H1 (cell line): ENCODE measurements at regions not wholly inside any gene's neighbourhood (a gene's known extent, or its start where the extent isn't known, plus 50 kb on each side); places are given as distances from the start of the nearest gene placed in this dataset.
A peak's percentile ranks its signal among the peaks of the same experiment; 100 is the strongest.

Experiments used
- CTCF ChIA-PET: fragments of 300-600 bp; sonication (Branson Sonifier 250); formaldehyde crosslinking; loops from one replicate; lab custom pipeline; 2021; ENCODE audit not compliant: partially characterized antibody; lab: Charles Lee
- POLR2A ChIA-PET: fragments of 300-600 bp; sonication (Branson Sonifier 250); formaldehyde crosslinking; loops from one replicate; lab custom pipeline; 2021; ENCODE audit warnings: inconsistent platforms; ENCODE audit not compliant: partially characterized antibody; lab: Charles Lee
- DNase-seq, 2 experiments: peaks; one replicate each; pipeline versions ENCODE4 v3.0.0 to v3.0.0-alpha.2; 2010 to 2022; ENCODE audit warnings: low spot score in 2 of 2, low read depth in 1 of 2, mixed read lengths in 1 of 2
- FAIRE-seq: peaks from 2 replicates; lab custom pipeline; 2011; peaks lifted over from hg19 to GRCh38; lab: Jason Lieb, UNC
- H2AFZ ChIP-seq: 2 replicates; pipeline ENCODE4 v1.8.1; 2012; ENCODE audit warnings: low read length, inconsistent platforms
- H2AK5ac ChIP-seq: 2 replicates; pipeline ENCODE4 v1.6.1; 2013; ENCODE audit warnings: low read depth, low read length
- H2BK120ac ChIP-seq: replicated peaks from 2 replicates; pipeline ENCODE3; 2013; ENCODE audit warnings: low read depth, low read length, inconsistent platforms
- H2BK12ac ChIP-seq: 2 replicates; pipeline ENCODE4 v1.6.1; 2013; ENCODE audit warnings: low read depth, low read length
- H2BK15ac ChIP-seq: 2 replicates; pipeline ENCODE4 v1.6.1; 2013; ENCODE audit warnings: low read length
- H2BK20ac ChIP-seq: 2 replicates; pipeline ENCODE4 v1.6.1; 2013; ENCODE audit warnings: low read length
- H2BK5ac ChIP-seq: 2 replicates; pipeline ENCODE4 v1.6.1; 2013; ENCODE audit warnings: low read depth, low read length
- H3K14ac ChIP-seq: 2 replicates; pipeline ENCODE4 v1.6.1; 2013; ENCODE audit warnings: inconsistent platforms; ENCODE audit not compliant: insufficient read length
- H3K18ac ChIP-seq: 2 replicates; pipeline ENCODE4 v1.6.1; 2013; ENCODE audit warnings: low read length; ENCODE audit errors: extremely low read depth
- H3K23ac ChIP-seq: 2 replicates; pipeline ENCODE4 v1.6.1; 2013; ENCODE audit warnings: inconsistent platforms; ENCODE audit not compliant: insufficient read length
- H3K23me2 ChIP-seq: 2 replicates; pipeline ENCODE4 v1.6.1; 2013; ENCODE audit warnings: low read depth, low read length
- H3K27ac ChIP-seq: 2 replicates; pipeline ENCODE4 v1.6.1; 2011; ENCODE audit warnings: low read depth, low read length, inconsistent platforms
- H3K27me3 ChIP-seq, 4 experiments: replicated peaks in 1 of 4; 1 replicate in 1 of 4; 2 replicates in 3 of 4; pipeline versions ENCODE4 v1.6.1 to v1.8.1; 2011 to 2013; ENCODE audit warnings: low read length in 3 of 4, mild to moderate bottlenecking in 3 of 4, inconsistent platforms in 2 of 4, mixed read lengths in 2 of 4, moderate library complexity in 1 of 4; ENCODE audit not compliant: control insufficient read depth in 3 of 4, insufficient read depth in 3 of 4; ENCODE audit errors: extremely low read depth in 1 of 4
- H3K36me3 ChIP-seq, 4 experiments: 2 replicates each; pipeline versions ENCODE4 v1.6.1 to v1.8.1; 2011 to 2013; ENCODE audit warnings: mild to moderate bottlenecking in 4 of 4, low read length in 3 of 4, moderate library complexity in 2 of 4, control low read depth in 1 of 4, inconsistent platforms in 1 of 4; ENCODE audit not compliant: insufficient read depth in 4 of 4, control insufficient read depth in 2 of 4
- H3K4ac ChIP-seq: replicated peaks from 2 replicates; pipeline ENCODE3; 2013; ENCODE audit warnings: low read length, low read depth, mixed read lengths, inconsistent platforms; ENCODE audit not compliant: insufficient read length
- H3K4me1 ChIP-seq, 4 experiments: replicated peaks in 1 of 4; 1 replicate in 1 of 4; 2 replicates in 3 of 4; pipeline versions ENCODE4 v1.6.1 to v1.8.1; 2011 to 2013; ENCODE audit warnings: low read length in 3 of 4, inconsistent platforms in 2 of 4, mixed read lengths in 1 of 4; ENCODE audit not compliant: insufficient read depth in 4 of 4, control insufficient read depth in 3 of 4
- H3K4me2 ChIP-seq, 2 experiments: 2 replicates each; pipeline versions ENCODE4 v1.6.1 to v1.8.1; 2011 to 2013; ENCODE audit warnings: low read depth in 2 of 2, low read length in 2 of 2, control low read depth in 1 of 2, inconsistent platforms in 1 of 2, mild to moderate bottlenecking in 1 of 2; ENCODE audit not compliant: insufficient read depth in 1 of 2
- H3K4me3 ChIP-seq, 4 experiments: fragments of 200-600, 300-600 bp in 1 of 4; sonication (generic), shearing (Covaris generic), sonication (Bioruptor Twin) in 1 of 4; 2 replicates each; pipeline versions ENCODE4 v1.5.1 to v1.8.1; 2011 to 2016; ENCODE audit warnings: low read length in 4 of 4, low read depth in 3 of 4, control low read depth in 2 of 4, inconsistent platforms in 2 of 4, mild to moderate bottlenecking in 2 of 4, mixed read lengths in 1 of 4, moderate library complexity in 1 of 4; ENCODE audit not compliant: insufficient read depth in 2 of 4; ENCODE audit errors: extremely low read depth in 1 of 4
- H3K56ac ChIP-seq: replicated peaks from 2 replicates; pipeline ENCODE3; 2013; ENCODE audit warnings: low read depth, mild to moderate bottlenecking, mixed read lengths, low read length, inconsistent platforms; ENCODE audit not compliant: insufficient read length
- H3K79me1 ChIP-seq: 2 replicates; pipeline ENCODE4 v1.6.1; 2013; ENCODE audit warnings: low read depth, low read length, control low read depth
- H3K79me2 ChIP-seq, 2 experiments: 2 replicates each; pipeline versions ENCODE4 v1.6.1 to v1.8.1; 2012 to 2013; ENCODE audit warnings: low read length in 2 of 2, mild to moderate bottlenecking in 2 of 2, inconsistent platforms in 1 of 2; ENCODE audit not compliant: insufficient read depth in 2 of 2, control insufficient read depth in 1 of 2
- H3K9ac ChIP-seq, 4 experiments: replicated peaks in 1 of 4; 1 replicate in 1 of 4; 2 replicates in 3 of 4; pipeline versions ENCODE4 v1.6.1 to v1.8.1; 2011 to 2013; ENCODE audit warnings: low read depth in 3 of 4, low read length in 3 of 4, control low read depth in 2 of 4, mild to moderate bottlenecking in 2 of 4, moderate library complexity in 2 of 4, inconsistent platforms in 1 of 4; ENCODE audit errors: extremely low read depth in 1 of 4
- H3K9me3 ChIP-seq, 2 experiments: 2 replicates each; pipeline versions ENCODE4 v1.6.1 to v1.8.1; 2012 to 2013; ENCODE audit warnings: mild to moderate bottlenecking in 2 of 2, moderate library complexity in 2 of 2, control low read depth in 1 of 2, inconsistent platforms in 1 of 2, low read depth in 1 of 2, low read length in 1 of 2, mixed read lengths in 1 of 2; ENCODE audit not compliant: insufficient read depth in 2 of 2
- H4K20me1 ChIP-seq, 2 experiments: replicated peaks in 1 of 2; 2 replicates each; pipeline versions ENCODE3 to v1.8.1; 2011 to 2013; ENCODE audit warnings: inconsistent platforms in 2 of 2, low read length in 2 of 2, mild to moderate bottlenecking in 1 of 2; ENCODE audit not compliant: insufficient read depth in 2 of 2, control insufficient read depth in 1 of 2
- H4K5ac ChIP-seq: 2 replicates; pipeline ENCODE4 v1.6.1; 2013; ENCODE audit warnings: low read length, low read depth, mixed read lengths, inconsistent platforms; ENCODE audit not compliant: insufficient read length
- H4K8ac ChIP-seq: 2 replicates; pipeline ENCODE4 v1.8.0; 2013; ENCODE audit warnings: mild to moderate bottlenecking, moderate library complexity, low read length, inconsistent platforms; ENCODE audit not compliant: insufficient read depth; ENCODE audit errors: extremely low read depth
- H4K91ac ChIP-seq: replicated peaks from 2 replicates; pipeline ENCODE3; 2013; ENCODE audit warnings: low read length, mixed read lengths, inconsistent platforms; ENCODE audit not compliant: insufficient read length
- BACH1 ChIP-seq: IDR thresholded peaks from 2 replicates; pipeline ENCODE4 v1.6.1; 2012; ENCODE audit warnings: low read length, improper control_type of control experiment
- CHD2 ChIP-seq: IDR thresholded peaks from 2 replicates; pipeline ENCODE4 v1.6.1; 2012; ENCODE audit warnings: low read length, improper control_type of control experiment
- NRF1 ChIP-seq: IDR thresholded peaks from 2 replicates; pipeline ENCODE4 v1.6.1; 2011; ENCODE audit warnings: mild to moderate bottlenecking, low read depth, low read length, improper control_type of control experiment
- SRF ChIP-seq: IDR thresholded peaks from 2 replicates; pipeline ENCODE4 v1.6.1; 2011; ENCODE audit warnings: mild to moderate bottlenecking, low read depth, low read length, moderate library complexity
- WGBS, 2 experiments: shearing (Covaris generic) in 1 of 2; methylation state at CpG; one replicate each; pipeline versions ENCODE4 v1.1.6 to v1.1.7; 2013 to 2015; ENCODE audit warnings: low lambda C conversion rate in 2 of 2, mixed read lengths in 2 of 2, inconsistent platforms in 1 of 2, low coverage in 1 of 2, missing lambda C conversion rate in 1 of 2; ENCODE audit not compliant: insufficient replicate concordance in 2 of 2, insufficient coverage in 1 of 2, insufficient read length in 1 of 2; ENCODE audit errors: extremely low coverage in 1 of 2, missing lambda C conversion rate in 1 of 2; 5-methylcytosine and 5-hydroxymethylcytosine counted together

- Histone ChIP-seq H3K4me2 (peak overlapping the region; percentile 25 to 52; a peak in 2 of 4 replicates), H2BK15ac (no peak overlapping the region), H2BK120ac (no peak overlapping the region), H3K79me1 (no peaks in the 10 kb centered on the region), H3K9me3 (no peaks in the 10 kb centered on the region), H4K20me1 (no peaks in the 10 kb centered on the region), H4K91ac (no peak overlapping the region), H3K79me2 (no peaks in the 10 kb centered on the region), H3K4me1 (peaks cover 6 to 26% (median 11%) of the 10 kb centered on the region in 4 experiments), H3K56ac (no peak overlapping the region), H3K27ac (no peak overlapping the region), H3K18ac (no peak overlapping the region), H3K4me3 (peak overlapping the region in 1 of 4 experiments; percentile 4; a peak in 1 of 8 replicates), H2BK12ac (no peak overlapping the region; the same call in 1 of the 2 replicates), H3K14ac (no peak overlapping the region), H3K23ac (no peak overlapping the region), H2BK5ac (no peak overlapping the region), H3K36me3 (no peaks in the 10 kb centered on the region), H2AK5ac (no peak overlapping the region), H4K5ac (no peak overlapping the region), H4K8ac (no peak overlapping the region), H3K9ac (no peak overlapping the region), H3K27me3 (no peaks in the 10 kb centered on the region), H2BK20ac (no peak overlapping the region), H2AFZ (no peak overlapping the region), H3K4ac (no peak overlapping the region), H3K23me2 (peaks cover 2% of the 10 kb centered on the region; the same call in 1 of the 2 replicates)
- CTCF ChIA-PET = interaction anchor here (0.7 to 1.7 kb wide), 5 partner anchors 101 to 615 kb away, joined by 3 to 5 read pairs (median 5); no protein-coding TSS in a partner anchor
- DNase-seq = no peak
- POLR2A ChIA-PET = no interaction called here
- WGBS, 2 experiments = 82% methylated on average over 4 of the region's 4 CpGs; no CpG with 5 or more reads in 1 of the 2 experiments
- no peak for FAIRE-seq
- TF ChIP-seq SRF = no peak
- TF ChIP-seq CHD2 = no peak
- no peak for TF ChIP-seq NRF1
- TF ChIP-seq BACH1 = no peak
These were observed 506.6 kb upstream of the SULF2 start for GRCh38 chr20:48291896-48292295.
